Right lobe of liver (tissue), 4 donors: ENCODE measurements at regions not wholly inside any gene's neighbourhood (a gene's known extent, or its start where the extent isn't known, plus 50 kb on each side); places are given as distances from the start of the nearest gene placed in this dataset.

ENCODE experiments used
- CTCF ChIP-seq, 4 donors: fragments of 200-600 bp in 3 of 4; fragments of 450-650 bp in 1 of 4; IDR thresholded peaks; one replicate each; pipeline versions ENCODE4 v1.5.1 to v1.8.0; 2016 to 2022; ENCODE audit warnings: antibody characterized with exemption in 4 of 4, mild to moderate bottlenecking in 2 of 4
- POLR2A ChIP-seq: fragments of 450-650 bp; IDR thresholded peaks from one replicate; pipeline ENCODE4 v1.6.1; 2017; ENCODE audit warnings: antibody characterized with exemption, mild to moderate bottlenecking
- donor health status: DM: no; HTN: no; CAD: no.
- donor health status: DM: no; HTN: no; CAD: no.
- donor health status: DM: no; HTN: yes; CAD: no.

GRCh38 chr1:101409102-101409501, 172.3 kb downstream of the S1PR1 start:
- TF ChIP-seq CTCF (IDR thresholded peaks at IDR 0.05), result no peak
- no peak for TF ChIP-seq POLR2A
